Type B pancreatic cell (in vitro differentiated cells): ENCODE measurements at regions not wholly inside any gene's neighbourhood (a gene's known extent, or its start where the extent isn't known, plus 50 kb on each side); places are given as distances from the start of the nearest gene placed in this dataset.

ENCODE experiments used
- DNase-seq: peaks from one replicate; pipeline ENCODE4 v3.0.0; 2021; ENCODE audit warnings: mixed read lengths; ENCODE audit not compliant: unreplicated experiment; ENCODE audit errors: extremely low spot score
- H3K27ac Mint-ChIP-seq: 2 replicates; pipeline ENCODE4 v1.8.0; 2021; ENCODE audit warnings: mild to moderate bottlenecking, mixed read lengths
- H3K27me3 Mint-ChIP-seq: 2 replicates; pipeline ENCODE4 v1.8.0; 2021; ENCODE audit warnings: mixed read lengths
- H3K36me3 Mint-ChIP-seq: 2 replicates; pipeline ENCODE4 v1.8.0; 2021; ENCODE audit warnings: mixed read lengths
- H3K4me1 Mint-ChIP-seq: one replicate; pipeline ENCODE4 v1.8.0; 2021; ENCODE audit warnings: mixed read lengths; ENCODE audit not compliant: unreplicated experiment
- H3K4me3 Mint-ChIP-seq: 2 replicates; pipeline ENCODE4 v1.8.0; 2021; ENCODE audit warnings: mild to moderate bottlenecking, mixed read lengths
- H3K9me3 Mint-ChIP-seq: 2 replicates; pipeline ENCODE4 v1.8.0; 2021; ENCODE audit warnings: mixed read lengths
- CTCF ChIP-seq: fragments of 200-600 bp; sonication (generic); conservative IDR thresholded peaks from 2 replicates; pipeline ENCODE4 v1.5.0; 2021; ENCODE audit warnings: antibody characterized with exemption, mild to moderate bottlenecking

GRCh38 chr22:44584256-44584902 lies 86.3 kb upstream of the RTL6 start:
- Mint-ChIP-seq H3K4me1 (peaks cover 22% of the 10 kb centered on the region), H3K27ac (no peak overlapping the region), H3K4me3 (no peak overlapping the region), H3K9me3 (no peaks in the 10 kb centered on the region), H3K36me3 (no peaks in the 10 kb centered on the region), H3K27me3 (peaks cover 39% of the 10 kb centered on the region)
- DNase-seq: peak; percentile 60
- no peak for TF ChIP-seq CTCF

GRCh38 chr22:44583854-44584253 lies 85.8 kb upstream of the RTL6 start:
- H3K36me3 Mint-ChIP-seq: no peaks in the 10 kb centered on the region
- H3K9me3 Mint-ChIP-seq: no peaks in the 10 kb centered on the region
- no peak for TF ChIP-seq CTCF
- H3K4me1 Mint-ChIP-seq: peaks cover 22% of the 10 kb centered on the region
- peaks cover 42% of the 10 kb centered on the region for H3K27me3 Mint-ChIP-seq
- no peak for DNase-seq
- H3K4me3 Mint-ChIP-seq: no peak overlapping the region
- H3K27ac Mint-ChIP-seq: no peak overlapping the region

GRCh38 chr22:44583061-44583760 lies 85.2 kb upstream of the RTL6 start:
- no peaks in the 10 kb centered on the region for H3K9me3 Mint-ChIP-seq
- peak; percentile 59 for DNase-seq
- H3K36me3 Mint-ChIP-seq: no peaks in the 10 kb centered on the region
- TF ChIP-seq CTCF: no peak
- peaks cover 22% of the 10 kb centered on the region for H3K4me1 Mint-ChIP-seq
- no peak overlapping the region for H3K4me3 Mint-ChIP-seq
- peaks cover 45% of the 10 kb centered on the region for H3K27me3 Mint-ChIP-seq
- H3K27ac Mint-ChIP-seq: peak overlapping the region; percentile 80

DNA sequence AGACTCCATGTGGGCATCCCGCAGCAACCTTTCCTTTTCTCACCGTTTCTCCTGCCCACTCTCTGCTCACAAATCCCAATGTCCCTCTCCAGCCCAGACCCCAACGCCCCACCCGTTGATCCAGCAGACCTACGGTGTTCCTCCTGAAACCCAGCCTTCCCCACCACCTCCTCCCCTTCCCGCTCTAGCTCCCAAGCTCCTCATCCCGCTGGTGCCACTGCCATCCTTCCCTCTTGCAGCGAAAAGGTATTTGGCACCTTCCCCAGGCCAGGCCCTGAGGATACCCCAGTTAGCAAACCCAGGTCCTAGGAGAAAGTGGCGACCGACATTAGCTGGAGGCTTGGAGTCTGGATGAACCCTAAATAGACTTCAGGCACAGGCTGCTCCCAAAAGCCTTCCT lies 84.0 kb upstream of the RTL6 start:
- DNase-seq: peak; percentile 58
- Mint-ChIP-seq H3K36me3 (no peaks in the 10 kb centered on the region), H3K9me3 (no peaks in the 10 kb centered on the region), H3K4me3 (no peak overlapping the region), H3K27me3 (peaks cover 38% of the 10 kb centered on the region), H3K4me1 (peaks cover 22% of the 10 kb centered on the region), H3K27ac (no peak overlapping the region)
- no peak for TF ChIP-seq CTCF

GRCh38 chr22:44581096-44581435 lies 83.0 kb upstream of the RTL6 start:
- no peak overlapping the region for H3K4me3 Mint-ChIP-seq
- peak; percentile 45 for DNase-seq
- no peaks in the 10 kb centered on the region for H3K36me3 Mint-ChIP-seq
- TF ChIP-seq CTCF: no peak
- no peak overlapping the region for H3K27ac Mint-ChIP-seq
- peaks cover 22% of the 10 kb centered on the region for H3K4me1 Mint-ChIP-seq
- H3K27me3 Mint-ChIP-seq: peaks cover 38% of the 10 kb centered on the region
- H3K9me3 Mint-ChIP-seq: no peaks in the 10 kb centered on the region
